Activated naive CD4-positive, alpha-beta T cell treated with anti-CD3 and anti-CD28 coated beads for 36 hours (primary cell): ENCODE measurements at regions not wholly inside any gene's neighbourhood (a gene's known extent, or its start where the extent isn't known, plus 50 kb on each side); places are given as distances from the start of the nearest gene placed in this dataset.
"Not testable (repeated sequence)": the region's sequence is repeated elsewhere in the genome, so short reads cannot be mapped to it uniquely, and the experiment has no call there.

ENCODE experiments used
- CTCF ChIA-PET: fragments of 350-600 bp; sonication (Branson Sonifier 250); formaldehyde crosslinking; loops from one replicate; lab custom pipeline; 2021; ENCODE audit warnings: antibody characterized with exemption; lab: Charles Lee
- DNase-seq: peaks from one replicate; pipeline ENCODE4 v3.0.0-alpha.2; 2020
- H3K27ac Mint-ChIP-seq: one replicate; pipeline ENCODE4 v1.8.0; 2021; ENCODE audit warnings: mild to moderate bottlenecking, mixed read lengths
- H3K27me3 Mint-ChIP-seq: one replicate; pipeline ENCODE4 v1.8.0; 2021; ENCODE audit warnings: low read depth, mixed read lengths
- H3K36me3 Mint-ChIP-seq: one replicate; pipeline ENCODE4 v1.8.0; 2021; ENCODE audit warnings: low read depth, mixed read lengths
- H3K4me1 Mint-ChIP-seq: one replicate; pipeline ENCODE4 v1.8.0; 2021; ENCODE audit warnings: low read depth, mixed read lengths
- H3K4me3 Mint-ChIP-seq: one replicate; pipeline ENCODE4 v1.8.0; 2021; ENCODE audit warnings: mild to moderate bottlenecking, moderate library complexity, mixed read lengths
- H3K9me3 Mint-ChIP-seq: one replicate; pipeline ENCODE4 v1.8.0; 2021; ENCODE audit warnings: mixed read lengths
- intact Hi-C: fragments of 100-400 bp; cut with micrococcal nuclease; formaldehyde crosslinking; loops from one replicate; pipeline ENCODE4 v1.15.1; 2023

GRCh38 chr1:125119024-125119441 lies 3934.3 kb downstream of the SRGAP2C start:
- CTCF ChIA-PET = no interaction called here
- Mint-ChIP-seq H3K36me3 (peaks cover 2% of the 10 kb centered on the region), H3K4me1 (no peaks in the 10 kb centered on the region), H3K27me3 (no peaks in the 10 kb centered on the region), H3K9me3 (peaks cover 12% of the 10 kb centered on the region), H3K27ac (no peak overlapping the region), H3K4me3 (no peak overlapping the region)
- intact Hi-C loops = no loop called here
- DNase-seq = no peak

GRCh38 chr1:125119566-125120205 lies 3934.9 kb downstream of the SRGAP2C start:
- H3K27ac Mint-ChIP-seq, H3K4me1 Mint-ChIP-seq, H3K4me3 Mint-ChIP-seq, CTCF ChIA-PET, H3K27me3 Mint-ChIP-seq, H3K36me3 Mint-ChIP-seq, DNase-seq, intact Hi-C loops: not testable (repeated sequence)
- peaks cover 17% of the 10 kb centered on the region for H3K9me3 Mint-ChIP-seq

- CTCF ChIA-PET, H3K4me1 Mint-ChIP-seq, H3K27me3 Mint-ChIP-seq, H3K36me3 Mint-ChIP-seq, H3K4me3 Mint-ChIP-seq, DNase-seq, intact Hi-C loops: not testable (repeated sequence)
- peaks cover 23% of the 10 kb centered on the region for H3K9me3 Mint-ChIP-seq
- peak overlapping the region; percentile 4 for H3K27ac Mint-ChIP-seq
These were observed 3937.8 kb downstream of the SRGAP2C start for GRCh38 chr1:125122579-125122978.
